ENCODE measurements at regions not wholly inside any gene's neighbourhood (a gene's known extent, or its start where the extent isn't known, plus 50 kb on each side); places are given as distances from the start of the nearest gene placed in this dataset.

- no peaks in the 10 kb centered on the region for H3K9me3 ChIP-seq
- WGBS (ENCODE audit: insufficient coverage, low coverage, low lambda C conversion rate, missing lambda C conversion rate) = 45% methylated on average over 3 of the region's 8 CpGs
- intact Hi-C loops (cut with DNase I) = no loop called here
- H3K36me3 ChIP-seq = no peaks in the 10 kb centered on the region
- H3K4me1 ChIP-seq = no peaks in the 10 kb centered on the region
- no peak overlapping the region for H3K27ac ChIP-seq
- no peak for DNase-seq
- no peak for TF ChIP-seq CTCF (IDR thresholded peaks at IDR 0.05)
- TF ChIP-seq POLR2A (IDR thresholded peaks at IDR 0.05) = no peak
- no peak overlapping the region for H3K4me3 ChIP-seq
- no peak for ATAC-seq
- no peaks in the 10 kb centered on the region for H3K27me3 ChIP-seq
These were observed 290.0 kb upstream of the CXCR4 start for GRCh38 chr2:136407952-136408318.

DNA sequence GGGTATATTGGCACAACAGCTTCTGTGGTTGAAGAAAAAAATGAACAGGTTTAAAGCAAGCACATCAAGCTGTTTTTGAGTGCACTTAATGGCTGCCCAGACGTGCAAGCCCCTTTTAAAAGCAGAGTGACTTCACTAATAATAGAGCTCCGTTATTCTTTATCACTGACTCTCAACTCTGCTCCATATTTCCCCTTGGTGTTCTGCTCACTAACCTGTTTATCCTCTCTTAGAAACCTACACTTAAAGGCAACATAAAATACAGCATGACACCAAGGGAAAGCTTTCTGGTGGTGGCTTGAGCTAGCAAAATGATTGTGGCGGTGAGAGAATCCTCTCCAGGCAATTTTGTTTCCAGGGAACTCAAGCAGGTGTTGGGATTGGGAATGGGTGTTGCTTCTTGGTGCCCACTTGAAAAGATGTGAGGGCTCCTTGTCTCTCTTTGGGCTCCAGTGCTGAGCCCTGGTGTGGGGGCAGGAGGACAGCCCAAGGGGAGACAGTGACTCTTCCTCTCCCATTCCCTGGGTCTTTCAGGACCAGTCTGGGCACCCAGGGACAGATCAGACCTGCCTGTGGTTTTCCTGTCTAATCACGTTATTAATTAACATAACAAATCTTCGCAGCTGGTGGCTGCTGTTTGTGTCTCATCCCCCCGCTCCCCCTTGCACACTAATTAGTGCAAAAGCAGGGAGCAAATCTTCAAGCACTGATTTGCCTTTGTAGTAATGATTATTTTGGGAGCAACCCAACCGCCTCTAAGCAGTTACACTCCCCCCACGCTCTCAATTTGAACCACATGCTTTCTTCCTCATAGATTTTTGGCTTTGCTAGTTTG lies 289.4 kb upstream of the CXCR4 start:
- H3K27me3 ChIP-seq = no peaks in the 10 kb centered on the region
- 39% methylated on average over 5 of the region's 8 CpGs for WGBS (ENCODE audit: insufficient coverage, low coverage, low lambda C conversion rate, missing lambda C conversion rate)

GRCh38 chr2:136404925-136405324 lies 287.0 kb upstream of the CXCR4 start:
- intact Hi-C loops (cut with DNase I) = no loop called here
- WGBS (ENCODE audit: insufficient coverage, low coverage, low lambda C conversion rate, missing lambda C conversion rate) = 10% methylated on average over 2 of the region's 4 CpGs

More for the DNA sequence above, 289.4 kb upstream of the CXCR4 start:
- TF ChIP-seq POLR2A (IDR thresholded peaks at IDR 0.05) (no peak), CTCF (IDR thresholded peaks at IDR 0.05) (no peak)
- Histone ChIP-seq H3K27ac (no peak overlapping the region), H3K4me3 (no peak overlapping the region), H3K4me1 (no peaks in the 10 kb centered on the region), H3K36me3 (no peaks in the 10 kb centered on the region), H3K9me3 (no peaks in the 10 kb centered on the region)
- ATAC-seq (no peak), DNase-seq (no peak)
- intact Hi-C loops (cut with DNase I) = no loop called here

GRCh38 chr2:136404176-136404575 lies 286.2 kb upstream of the CXCR4 start:
- no peak for ATAC-seq
- Histone ChIP-seq H3K4me3 (no peak overlapping the region), H3K36me3 (no peaks in the 10 kb centered on the region), H3K27ac (no peak overlapping the region), H3K4me1 (no peaks in the 10 kb centered on the region), H3K9me3 (no peaks in the 10 kb centered on the region), H3K27me3 (no peaks in the 10 kb centered on the region)
- no peak for DNase-seq
- TF ChIP-seq POLR2A (IDR thresholded peaks at IDR 0.05) (no peak), CTCF (IDR thresholded peaks at IDR 0.05) (no peak)
- intact Hi-C loops (cut with DNase I) = no loop called here

More at GRCh38 chr2:136404925-136405324, 287.0 kb upstream of the CXCR4 start:
- H3K4me1 ChIP-seq = no peaks in the 10 kb centered on the region
- TF ChIP-seq POLR2A (IDR thresholded peaks at IDR 0.05) (no peak), CTCF (IDR thresholded peaks at IDR 0.05) (no peak)
- no peaks in the 10 kb centered on the region for H3K9me3 ChIP-seq
- no peak overlapping the region for H3K27ac ChIP-seq
- no peaks in the 10 kb centered on the region for H3K36me3 ChIP-seq
- ATAC-seq = peak in 2 of 4 donors; percentile 16 to 17
- no peak overlapping the region for H3K4me3 ChIP-seq
- no peak for DNase-seq
- no peaks in the 10 kb centered on the region for H3K27me3 ChIP-seq

Data from right lobe of liver (tissue), 6 donors.